CD14-positive monocyte (primary cell): ENCODE measurements at regions not wholly inside any gene's neighbourhood (a gene's known extent, or its start where the extent isn't known, plus 50 kb on each side); places are given as distances from the start of the nearest gene placed in this dataset.

Experiments
- DNase-seq, 3 donors: peaks; one replicate each; pipeline ENCODE4 v3.0.0-alpha.2; 2011 to 2022
- H2AFZ ChIP-seq: 2 replicates; pipeline ENCODE4 v1.6.0; 2012; ENCODE audit warnings: mild to moderate bottlenecking, low read depth, low read length, inconsistent platforms; ENCODE audit not compliant: insufficient read depth, poor library complexity, severe bottlenecking
- H3K27ac ChIP-seq, 2 donors: 1 replicate in 1 of 2; 2 replicates in 1 of 2; pipeline ENCODE4 v1.5.1; 2012 to 2013; ENCODE audit warnings: low read length in 2 of 2, control low read depth in 1 of 2, inconsistent platforms in 1 of 2, low read depth in 1 of 2, mild to moderate bottlenecking in 1 of 2
- H3K27me3 ChIP-seq, 2 donors: one replicate each; pipeline versions ENCODE4 v1.6.0 to v1.6.1; 2011 to 2013; ENCODE audit warnings: low read length in 2 of 2; ENCODE audit not compliant: control insufficient read depth in 2 of 2, insufficient read depth in 2 of 2
- H3K36me3 ChIP-seq, 2 donors: replicated peaks in 1 of 2; 1 replicate in 1 of 2; 2 replicates in 1 of 2; pipeline versions ENCODE4 v1.5.1 to v1.6.1; 2012 to 2013; ENCODE audit warnings: low read length in 2 of 2, control low read depth in 1 of 2, inconsistent platforms in 1 of 2, mild to moderate bottlenecking in 1 of 2; ENCODE audit not compliant: insufficient read depth in 2 of 2, control insufficient read depth in 1 of 2
- H3K4me1 ChIP-seq, 2 donors: 1 replicate in 1 of 2; 2 replicates in 1 of 2; pipeline versions ENCODE4 v1.5.1 to v1.6.1; 2012 to 2013; ENCODE audit warnings: low read length in 2 of 2, control low read depth in 1 of 2, inconsistent platforms in 1 of 2, mild to moderate bottlenecking in 1 of 2, moderate library complexity in 1 of 2; ENCODE audit not compliant: insufficient read depth in 2 of 2, control insufficient read depth in 1 of 2
- H3K4me2 ChIP-seq: replicated peaks from 2 replicates; pipeline ENCODE3; 2012; ENCODE audit warnings: low read length, moderate library complexity, mild to moderate bottlenecking; ENCODE audit not compliant: poor library complexity, severe bottlenecking; ENCODE audit errors: extremely low read depth
- H3K4me3 ChIP-seq, 3 experiments: fragments of 200-600 bp in 1 of 3; sonication (generic) in 1 of 3; replicated peaks in 1 of 3; 1 replicate in 2 of 3; 2 replicates in 1 of 3; pipeline ENCODE4 v1.5.1; 2011 to 2013; ENCODE audit warnings: low read length in 3 of 3, mild to moderate bottlenecking in 3 of 3, control low read depth in 2 of 3, low read depth in 2 of 3, inconsistent platforms in 1 of 3, moderate library complexity in 1 of 3
- H3K79me2 ChIP-seq: 2 replicates; pipeline ENCODE4 v1.6.0; 2012; ENCODE audit warnings: mild to moderate bottlenecking, control low read depth, inconsistent platforms, low read length, moderate library complexity; ENCODE audit not compliant: insufficient read depth
- H3K9ac ChIP-seq: 2 replicates; pipeline ENCODE4 v1.6.0; 2017; ENCODE audit warnings: low read length, mild to moderate bottlenecking; ENCODE audit not compliant: insufficient read depth, poor library complexity, severe bottlenecking
- H3K9me3 ChIP-seq, 2 donors: replicated peaks in 1 of 2; 1 replicate in 1 of 2; 2 replicates in 1 of 2; pipeline versions ENCODE4 v1.5.1 to v1.6.1; 2012 to 2013; ENCODE audit warnings: low read length in 2 of 2, control low read depth in 1 of 2; ENCODE audit not compliant: control insufficient read depth in 1 of 2, insufficient read depth in 1 of 2
- H4K20me1 ChIP-seq: 2 replicates; pipeline ENCODE4 v1.6.0; 2012; ENCODE audit warnings: mild to moderate bottlenecking, low read length, control low read depth, moderate library complexity; ENCODE audit not compliant: insufficient read depth
- H3K27ac Mint-ChIP-seq, 7 donors: one replicate each; pipeline ENCODE4 v1.8.0; 2020; ENCODE audit warnings: mild to moderate bottlenecking in 7 of 7, mixed read lengths in 7 of 7, moderate library complexity in 6 of 7, inconsistent platforms in 2 of 7
- H3K27me3 Mint-ChIP-seq, 3 donors: one replicate each; pipeline ENCODE4 v1.8.0; 2021 to 2022; ENCODE audit warnings: low read depth in 3 of 3, mild to moderate bottlenecking in 3 of 3, mixed read lengths in 3 of 3, moderate library complexity in 3 of 3, inconsistent platforms in 1 of 3
- H3K36me3 Mint-ChIP-seq, 2 donors: one replicate each; pipeline ENCODE4 v1.8.0; 2020; ENCODE audit warnings: mixed read lengths in 2 of 2, inconsistent platforms in 1 of 2, mild to moderate bottlenecking in 1 of 2
- H3K4me1 Mint-ChIP-seq: one replicate; pipeline ENCODE4 v1.8.0; 2020; ENCODE audit warnings: mild to moderate bottlenecking, mixed read lengths
- H3K4me3 Mint-ChIP-seq, 2 donors: one replicate each; pipeline ENCODE4 v1.8.0; 2020; ENCODE audit warnings: mild to moderate bottlenecking in 2 of 2, mixed read lengths in 2 of 2, moderate library complexity in 1 of 2
- H3K9me3 Mint-ChIP-seq, 7 donors: one replicate each; pipeline ENCODE4 v1.8.0; 2020 to 2022; ENCODE audit warnings: mixed read lengths in 7 of 7, mild to moderate bottlenecking in 6 of 7, moderate library complexity in 6 of 7, inconsistent platforms in 2 of 7
- WGBS: methylation state at CpG from one replicate; pipeline ENCODE4 v1.1.5; 2013; ENCODE audit warnings: missing lambda C conversion rate; ENCODE audit not compliant: insufficient coverage; 5-methylcytosine and 5-hydroxymethylcytosine counted together
- intact Hi-C, 2 donors: fragments of 100-400 bp; cut with micrococcal nuclease; formaldehyde crosslinking; loops; one replicate each; pipeline versions ENCODE4 v1.15.0 to v1.15.1; 2023
- TF ChIP-seq, protein P1 (sequence below): fragments of 200-600 bp; IDR thresholded peaks from one replicate; pipeline ENCODE4 v1.8.0; 2022; ENCODE audit warnings: antibody characterized with exemption, mild to moderate bottlenecking

DNA sequence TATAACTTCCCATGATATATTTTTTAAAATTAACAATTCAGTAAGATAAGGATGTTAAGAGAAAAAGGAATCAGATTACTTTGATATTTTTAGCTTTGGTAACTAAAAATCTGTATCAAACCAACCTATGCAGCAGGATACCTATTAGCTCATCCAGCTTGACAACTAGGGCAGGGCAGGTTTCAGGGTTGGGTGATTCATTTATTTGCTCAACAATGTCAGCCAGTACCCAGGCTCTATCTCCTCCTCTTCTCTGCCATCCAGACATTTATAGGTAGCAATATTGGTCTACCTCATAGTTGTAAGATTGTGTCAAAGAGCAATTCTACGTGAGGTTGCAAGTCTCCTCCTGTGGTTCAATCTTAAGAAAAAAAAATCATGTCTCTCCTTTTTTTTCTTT is 421.9 kb downstream of the ANKRD50 start:
- Histone ChIP-seq H3K9ac (no peak overlapping the region), H3K36me3 (no peaks in the 10 kb centered on the region), H4K20me1 (no peaks in the 10 kb centered on the region), H3K9me3 (no peaks in the 10 kb centered on the region), H3K27me3 (no peaks in the 10 kb centered on the region), H3K79me2 (no peaks in the 10 kb centered on the region), H3K4me3 (no peak overlapping the region), H3K4me1 (no peaks in the 10 kb centered on the region), H2AFZ (no peak overlapping the region), H3K27ac (no peak overlapping the region), H3K4me2 (no peak overlapping the region)
- Mint-ChIP-seq H3K9me3 (peaks cover 0 to 6% (median 2%) of the 10 kb centered on the region in 7 donors), H3K27me3 (no peaks in the 10 kb centered on the region), H3K4me1 (no peaks in the 10 kb centered on the region), H3K4me3 (no peak overlapping the region), H3K27ac (no peak overlapping the region), H3K36me3 (no peaks in the 10 kb centered on the region)
- WGBS = no CpG with 5 or more reads among the region's 1 CpG
- TF ChIP-seq, protein P1, sequence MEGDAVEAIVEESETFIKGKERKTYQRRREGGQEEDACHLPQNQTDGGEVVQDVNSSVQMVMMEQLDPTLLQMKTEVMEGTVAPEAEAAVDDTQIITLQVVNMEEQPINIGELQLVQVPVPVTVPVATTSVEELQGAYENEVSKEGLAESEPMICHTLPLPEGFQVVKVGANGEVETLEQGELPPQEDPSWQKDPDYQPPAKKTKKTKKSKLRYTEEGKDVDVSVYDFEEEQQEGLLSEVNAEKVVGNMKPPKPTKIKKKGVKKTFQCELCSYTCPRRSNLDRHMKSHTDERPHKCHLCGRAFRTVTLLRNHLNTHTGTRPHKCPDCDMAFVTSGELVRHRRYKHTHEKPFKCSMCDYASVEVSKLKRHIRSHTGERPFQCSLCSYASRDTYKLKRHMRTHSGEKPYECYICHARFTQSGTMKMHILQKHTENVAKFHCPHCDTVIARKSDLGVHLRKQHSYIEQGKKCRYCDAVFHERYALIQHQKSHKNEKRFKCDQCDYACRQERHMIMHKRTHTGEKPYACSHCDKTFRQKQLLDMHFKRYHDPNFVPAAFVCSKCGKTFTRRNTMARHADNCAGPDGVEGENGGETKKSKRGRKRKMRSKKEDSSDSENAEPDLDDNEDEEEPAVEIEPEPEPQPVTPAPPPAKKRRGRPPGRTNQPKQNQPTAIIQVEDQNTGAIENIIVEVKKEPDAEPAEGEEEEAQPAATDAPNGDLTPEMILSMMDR = no peak
- no peak for DNase-seq
- intact Hi-C loops = no loop called here

DNA sequence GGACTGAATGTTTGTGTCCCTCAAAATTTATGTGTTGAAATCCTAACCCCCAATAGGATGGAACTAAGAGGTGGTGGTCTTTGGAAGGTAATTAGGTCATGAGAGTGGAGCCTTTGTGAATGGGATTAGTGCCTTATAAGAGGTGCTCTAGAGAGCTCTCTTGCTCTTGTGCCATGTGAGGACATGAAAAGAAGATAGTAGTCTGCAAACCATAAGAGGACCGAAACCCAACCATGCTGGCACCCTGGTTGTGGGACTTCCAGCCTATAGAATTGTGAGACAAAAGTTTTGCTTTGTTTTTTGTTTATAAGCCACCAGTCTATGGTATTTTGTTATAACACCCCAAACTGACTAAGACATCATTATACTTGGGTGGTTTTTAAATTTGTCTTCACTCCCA is 417.1 kb downstream of the ANKRD50 start:
- no CpG with 5 or more reads among the region's 1 CpG for WGBS
- no peaks in the 10 kb centered on the region for H3K4me1 Mint-ChIP-seq
- no peaks in the 10 kb centered on the region for H4K20me1 ChIP-seq

More for the DNA sequence above, 417.1 kb downstream of the ANKRD50 start:
- Histone ChIP-seq H3K79me2 (no peaks in the 10 kb centered on the region), H3K4me2 (no peak overlapping the region), H2AFZ (no peak overlapping the region), H3K27me3 (no peaks in the 10 kb centered on the region), H3K4me3 (no peak overlapping the region), H3K27ac (no peak overlapping the region), H3K4me1 (no peaks in the 10 kb centered on the region), H3K9ac (no peak overlapping the region), H3K9me3 (no peaks in the 10 kb centered on the region), H3K36me3 (no peaks in the 10 kb centered on the region)
- no peaks in the 10 kb centered on the region for H3K36me3 Mint-ChIP-seq
- peaks cover 0 to 5% (median 1%) of the 10 kb centered on the region in 7 donors for H3K9me3 Mint-ChIP-seq
- intact Hi-C loops = no loop called here
- TF ChIP-seq, protein P1 = no peak
- H3K4me3 Mint-ChIP-seq = no peak overlapping the region
- no peak for DNase-seq
- no peak overlapping the region for H3K27ac Mint-ChIP-seq
- no peaks in the 10 kb centered on the region for H3K27me3 Mint-ChIP-seq
